Activated CD4-positive, alpha-beta memory T cell treated with anti-CD3 and anti-CD28 coated beads for 36 hours (primary cell): ENCODE measurements at regions not wholly inside any gene's neighbourhood (a gene's known extent, or its start where the extent isn't known, plus 50 kb on each side); places are given as distances from the start of the nearest gene placed in this dataset.
"Not testable (repeated sequence)": the region's sequence is repeated elsewhere in the genome, so short reads cannot be mapped to it uniquely, and the experiment has no call there.

Experiments
- CTCF ChIA-PET: fragments of 350-600 bp; sonication (Branson Sonifier 250); formaldehyde crosslinking; loops from one replicate; lab custom pipeline; 2021; ENCODE audit warnings: antibody characterized with exemption, inconsistent platforms; lab: Charles Lee
- POLR2A ChIA-PET: fragments of 350-600 bp; sonication (Branson Sonifier 250); formaldehyde crosslinking; loops from one replicate; lab custom pipeline; 2021; ENCODE audit warnings: antibody characterized with exemption; lab: Charles Lee
- DNase-seq: peaks from one replicate; pipeline ENCODE4 v3.0.0-alpha.2; 2020
- H3K27ac Mint-ChIP-seq: one replicate; pipeline ENCODE4 v1.8.0; 2021; ENCODE audit warnings: mixed read lengths
- H3K27me3 Mint-ChIP-seq: one replicate; pipeline ENCODE4 v1.8.0; 2021; ENCODE audit warnings: mixed read lengths
- H3K36me3 Mint-ChIP-seq: one replicate; pipeline ENCODE4 v1.8.0; 2021; ENCODE audit warnings: mixed read lengths
- H3K4me1 Mint-ChIP-seq: one replicate; pipeline ENCODE4 v1.8.0; 2021; ENCODE audit warnings: low read depth, mixed read lengths
- H3K4me3 Mint-ChIP-seq: one replicate; pipeline ENCODE4 v1.8.0; 2021; ENCODE audit warnings: mild to moderate bottlenecking, mixed read lengths
- H3K9me3 Mint-ChIP-seq: one replicate; pipeline ENCODE4 v1.8.0; 2021; ENCODE audit warnings: mixed read lengths
- intact Hi-C: fragments of 100-400 bp; cut with micrococcal nuclease; formaldehyde crosslinking; loops from one replicate; pipeline ENCODE4 v1.15.1; 2023

DNA sequence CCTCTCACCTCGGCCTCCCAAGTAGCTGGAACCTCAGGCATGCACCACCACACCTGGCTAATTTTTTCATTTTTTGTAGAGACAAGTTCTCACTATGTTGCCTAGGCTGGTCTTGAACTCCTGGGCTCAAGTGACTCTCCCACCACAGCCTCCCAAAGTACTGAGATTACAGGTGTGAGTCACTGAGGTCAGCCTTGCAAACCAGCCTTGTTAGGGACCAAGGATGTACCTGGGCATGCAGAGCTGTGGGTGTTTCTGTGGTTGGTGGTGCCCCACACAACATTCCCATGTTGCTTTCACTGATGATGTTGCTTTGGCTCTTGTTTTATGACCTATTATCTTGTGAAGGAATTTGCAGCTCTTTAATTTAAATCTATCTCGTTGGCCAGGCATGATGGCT, 54.8 kb downstream of the OTUD1 start:
- no peaks in the 10 kb centered on the region for H3K36me3 Mint-ChIP-seq
- ChIA-PET POLR2A (no interaction called here), CTCF (no interaction called here)
- H3K27ac Mint-ChIP-seq, result no peak overlapping the region
- H3K27me3 Mint-ChIP-seq, result peaks cover 2% of the 10 kb centered on the region
- peak; percentile 25 for DNase-seq
- H3K4me1 Mint-ChIP-seq, result no peaks in the 10 kb centered on the region
- H3K9me3 Mint-ChIP-seq, result peaks cover 2% of the 10 kb centered on the region
- intact Hi-C loops, result no loop called here
- no peak overlapping the region for H3K4me3 Mint-ChIP-seq

DNA sequence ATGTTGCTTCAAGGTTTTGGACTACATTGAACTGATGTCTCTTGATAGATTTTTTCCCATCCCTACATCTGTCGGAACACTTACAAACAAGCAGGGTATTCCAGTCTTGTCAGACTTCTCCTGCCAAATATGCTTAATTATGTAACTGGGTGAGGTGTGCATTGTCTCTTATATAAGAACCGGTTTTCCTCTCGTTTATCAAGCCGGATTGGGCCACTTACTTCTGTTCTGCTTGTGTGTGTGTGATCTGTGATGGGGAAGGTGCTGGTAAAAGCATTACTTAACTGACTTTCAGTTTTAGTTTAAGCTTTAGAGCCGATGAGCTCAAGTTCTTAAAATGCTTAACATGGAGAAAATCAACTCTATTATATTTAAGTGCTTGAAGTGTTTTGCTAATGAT, 57.9 kb downstream of the OTUD1 start:
- no peaks in the 10 kb centered on the region for H3K36me3 Mint-ChIP-seq
- H3K4me1 Mint-ChIP-seq, result no peaks in the 10 kb centered on the region
- H3K4me3 Mint-ChIP-seq, result no peak overlapping the region
- intact Hi-C loops, result no loop called here
- CTCF ChIA-PET, result no interaction called here
- H3K27ac Mint-ChIP-seq, result no peak overlapping the region
- H3K27me3 Mint-ChIP-seq, result peaks cover 4% of the 10 kb centered on the region
- POLR2A ChIA-PET, result no interaction called here
- DNase-seq, result no peak
- H3K9me3 Mint-ChIP-seq, result no peaks in the 10 kb centered on the region

DNA sequence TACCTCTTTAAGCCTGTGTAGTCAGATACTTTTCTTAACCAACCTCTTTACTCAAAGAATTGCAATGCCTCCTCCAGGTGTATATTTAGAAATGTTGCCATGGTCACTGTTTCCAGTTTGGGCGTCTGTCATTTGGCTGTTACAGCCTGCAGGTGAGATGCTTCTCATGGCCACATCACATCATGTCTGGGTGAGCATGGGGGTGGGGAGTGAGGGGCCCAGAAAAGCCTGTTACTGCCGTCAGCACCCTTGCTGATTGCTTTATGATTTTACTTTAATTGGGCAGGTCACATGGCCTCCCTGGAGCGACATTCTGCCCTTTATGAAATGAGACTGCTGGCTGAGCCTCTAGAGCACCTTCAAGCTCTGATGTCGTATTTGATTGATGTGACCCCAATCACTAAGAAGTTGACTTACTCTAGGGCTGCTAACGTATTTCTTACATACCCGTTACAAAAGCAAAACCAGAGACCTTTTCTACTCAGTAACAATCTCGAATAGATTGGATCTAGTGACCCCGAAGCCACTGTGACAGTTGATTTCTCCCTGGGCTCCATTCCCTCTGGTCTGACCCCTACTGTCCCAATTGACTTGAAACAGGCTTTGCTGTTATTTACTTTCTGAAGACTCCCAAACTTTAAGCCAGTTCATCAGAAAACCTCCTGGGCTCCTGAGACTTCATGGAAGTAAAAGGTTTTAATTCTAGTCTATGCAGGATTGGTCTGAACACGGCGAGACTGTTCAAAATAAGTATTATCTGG, 60.7 kb downstream of the OTUD1 start:
- ChIA-PET POLR2A (no interaction called here), CTCF (no interaction called here)
- Mint-ChIP-seq H3K4me3 (no peak overlapping the region), H3K27me3 (peaks cover 3% of the 10 kb centered on the region), H3K9me3 (no peaks in the 10 kb centered on the region), H3K36me3 (no peaks in the 10 kb centered on the region), H3K4me1 (no peaks in the 10 kb centered on the region), H3K27ac (no peak overlapping the region)
- no peak for DNase-seq
- intact Hi-C loops, result no loop called here

DNA sequence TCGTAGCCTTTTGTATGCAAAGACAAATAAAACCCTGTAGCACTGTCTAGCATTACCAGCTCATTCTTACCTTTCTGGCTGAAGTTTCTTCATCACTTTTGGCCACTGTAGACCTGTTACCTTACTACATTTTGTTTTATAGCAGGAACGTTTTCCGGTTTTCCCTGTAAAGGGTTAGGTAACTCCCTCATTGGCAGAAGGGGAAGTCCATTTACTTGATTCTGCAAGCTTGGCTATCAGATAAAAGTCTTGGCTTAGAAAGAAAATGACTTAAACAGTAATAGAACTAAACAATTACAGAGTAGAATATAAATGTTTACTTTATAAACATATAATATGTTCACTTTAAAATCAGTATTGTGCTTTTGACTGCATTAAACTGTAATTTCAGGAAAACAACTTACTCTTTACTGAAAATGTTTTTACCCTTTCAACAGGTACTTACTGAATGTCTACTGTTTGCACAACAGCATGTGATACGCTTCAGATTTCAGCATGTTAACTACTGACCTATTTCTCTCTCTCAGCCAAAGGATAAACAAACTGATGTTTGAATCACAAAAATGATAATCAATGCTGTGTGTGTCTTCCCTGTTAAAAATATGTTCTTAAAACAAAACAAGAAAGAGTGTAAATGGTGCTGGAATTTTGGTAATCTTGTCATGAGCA, 67.1 kb downstream of the OTUD1 start:
- CTCF ChIA-PET, result no interaction called here
- Mint-ChIP-seq H3K36me3 (no peaks in the 10 kb centered on the region), H3K9me3 (no peaks in the 10 kb centered on the region)

DNA sequence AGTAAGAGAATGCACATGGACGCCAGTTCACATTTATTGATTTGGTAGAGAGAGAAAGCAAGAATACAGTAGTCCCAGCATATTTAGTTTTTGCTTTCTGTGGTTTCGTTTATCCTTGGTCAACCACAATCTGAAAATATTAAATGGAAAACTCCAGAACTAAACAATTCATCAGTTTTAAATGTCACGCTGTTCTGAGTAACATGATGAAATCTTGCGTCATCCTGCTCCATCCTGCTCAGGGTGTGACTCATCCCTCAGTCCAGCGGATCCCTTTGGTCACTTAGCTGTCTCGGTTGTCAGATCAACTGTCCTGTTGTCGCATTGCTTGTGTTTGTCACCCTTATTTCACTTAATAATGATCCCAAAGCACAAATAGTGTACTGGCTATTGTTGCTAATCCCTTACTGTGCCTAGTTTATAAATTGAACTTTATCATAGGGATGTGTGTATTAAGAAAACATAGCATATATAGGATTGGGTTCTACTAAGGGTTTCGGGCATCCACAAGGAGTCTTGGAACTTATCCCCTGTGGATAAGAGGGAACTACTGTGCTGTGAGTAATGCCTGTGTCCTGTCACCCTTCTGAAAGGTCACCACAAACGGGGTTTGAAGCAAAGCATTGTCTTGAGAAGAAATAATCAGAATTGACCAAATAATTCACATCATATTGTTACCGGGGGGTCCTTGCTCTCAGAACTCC, 73.6 kb downstream of the OTUD1 start:
- Mint-ChIP-seq H3K27ac (no peak overlapping the region), H3K27me3 (peaks cover 25% of the 10 kb centered on the region), H3K36me3 (no peaks in the 10 kb centered on the region), H3K4me1 (peaks cover 14% of the 10 kb centered on the region), H3K9me3 (no peaks in the 10 kb centered on the region), H3K4me3 (no peak overlapping the region)
- POLR2A ChIA-PET, result no interaction called here
- CTCF ChIA-PET, result no interaction called here
- no peak for DNase-seq
- intact Hi-C loops, result no loop called here

More for the DNA sequence above, 67.1 kb downstream of the OTUD1 start:
- H3K27me3 Mint-ChIP-seq, result peaks cover 4% of the 10 kb centered on the region
- DNase-seq, result no peak
- H3K27ac Mint-ChIP-seq, result no peak overlapping the region
- no peak overlapping the region for H3K4me3 Mint-ChIP-seq
- no peaks in the 10 kb centered on the region for H3K4me1 Mint-ChIP-seq
- POLR2A ChIA-PET, result no interaction called here
- intact Hi-C loops, result no loop called here

DNA sequence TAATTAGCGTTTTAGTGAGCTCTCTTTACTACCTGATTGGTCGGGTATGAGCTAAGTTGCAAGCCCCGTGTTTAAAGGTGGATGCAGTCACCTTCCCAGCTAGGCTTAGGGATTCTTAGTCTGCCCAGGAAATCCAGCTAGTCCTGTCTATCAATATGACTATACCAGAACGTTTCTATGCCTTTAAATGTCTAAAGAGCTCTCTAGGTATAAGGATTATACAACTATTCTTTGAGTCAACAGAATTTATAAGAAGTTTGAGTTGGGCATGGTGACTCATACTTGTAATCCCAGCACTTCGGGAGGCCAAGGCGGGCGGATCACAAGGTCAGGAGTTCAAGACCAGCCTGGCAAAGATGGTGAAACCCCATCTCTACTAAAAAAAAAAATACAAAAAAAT, 74.7 kb downstream of the OTUD1 start:
- DNase-seq, H3K36me3 Mint-ChIP-seq, H3K4me3 Mint-ChIP-seq, POLR2A ChIA-PET, intact Hi-C loops, H3K27ac Mint-ChIP-seq, H3K9me3 Mint-ChIP-seq, CTCF ChIA-PET: not testable (repeated sequence)
- Mint-ChIP-seq H3K4me1 (peaks cover 14% of the 10 kb centered on the region), H3K27me3 (peaks cover 25% of the 10 kb centered on the region)

DNA sequence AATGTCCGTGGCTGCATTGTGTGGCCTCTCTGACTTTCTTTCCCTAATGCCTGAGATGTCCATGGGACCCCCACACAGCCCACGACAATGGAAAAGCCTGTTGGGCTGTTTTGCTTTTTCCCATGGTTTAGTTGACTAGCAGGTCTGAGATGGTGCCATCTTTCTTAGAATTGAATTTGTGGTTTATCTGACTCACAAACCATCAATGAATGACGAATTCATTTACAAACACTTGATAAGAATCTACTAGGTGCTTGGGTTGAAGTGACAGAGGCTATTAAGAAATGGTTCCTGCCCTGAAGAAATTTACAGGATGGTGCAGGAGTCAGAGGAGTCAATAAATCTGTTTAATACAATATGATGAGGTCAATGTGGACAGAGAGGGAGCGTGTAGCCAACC, 75.4 kb downstream of the OTUD1 start:
- intact Hi-C loops, result no loop called here
- Mint-ChIP-seq H3K27me3 (peaks cover 27% of the 10 kb centered on the region), H3K9me3 (no peaks in the 10 kb centered on the region), H3K4me1 (peaks cover 14% of the 10 kb centered on the region), H3K4me3 (no peak overlapping the region), H3K36me3 (no peaks in the 10 kb centered on the region), H3K27ac (no peak overlapping the region)
- CTCF ChIA-PET, result no interaction called here
- no peak for DNase-seq
- POLR2A ChIA-PET, result no interaction called here

DNA sequence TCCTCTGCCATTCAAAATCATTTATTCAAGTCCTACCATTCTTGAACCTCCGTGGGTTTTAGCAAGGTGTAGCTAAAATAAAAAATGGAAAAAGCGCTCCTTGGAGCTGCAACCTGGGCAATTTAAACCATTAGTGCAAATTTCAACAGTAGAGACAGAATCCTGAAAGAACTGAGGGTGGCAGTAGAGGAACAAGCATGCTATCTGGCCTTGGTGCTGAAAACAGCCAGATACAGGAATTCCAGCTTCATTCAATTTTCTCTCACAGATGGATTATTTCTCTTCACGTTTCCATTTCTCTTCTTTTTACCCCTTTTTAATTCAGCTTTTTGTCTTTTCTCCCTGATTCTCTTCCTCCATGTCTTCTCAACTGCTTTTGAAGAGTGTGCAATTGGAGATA, 77.7 kb downstream of the OTUD1 start:
- no peak overlapping the region for H3K4me3 Mint-ChIP-seq
- H3K27ac Mint-ChIP-seq, result no peak overlapping the region
- no peak for DNase-seq
- no peaks in the 10 kb centered on the region for H3K9me3 Mint-ChIP-seq
- CTCF ChIA-PET, result interaction anchor here (1.5 to 1.7 kb wide), 2 partner anchors 13 to 201 kb away, joined by 5 to 10 read pairs; no protein-coding TSS in a partner anchor
- peaks cover 32% of the 10 kb centered on the region for H3K27me3 Mint-ChIP-seq
- POLR2A ChIA-PET, result no interaction called here
- H3K36me3 Mint-ChIP-seq, result no peaks in the 10 kb centered on the region
- peaks cover 14% of the 10 kb centered on the region for H3K4me1 Mint-ChIP-seq
- intact Hi-C loops, result no loop called here

DNA sequence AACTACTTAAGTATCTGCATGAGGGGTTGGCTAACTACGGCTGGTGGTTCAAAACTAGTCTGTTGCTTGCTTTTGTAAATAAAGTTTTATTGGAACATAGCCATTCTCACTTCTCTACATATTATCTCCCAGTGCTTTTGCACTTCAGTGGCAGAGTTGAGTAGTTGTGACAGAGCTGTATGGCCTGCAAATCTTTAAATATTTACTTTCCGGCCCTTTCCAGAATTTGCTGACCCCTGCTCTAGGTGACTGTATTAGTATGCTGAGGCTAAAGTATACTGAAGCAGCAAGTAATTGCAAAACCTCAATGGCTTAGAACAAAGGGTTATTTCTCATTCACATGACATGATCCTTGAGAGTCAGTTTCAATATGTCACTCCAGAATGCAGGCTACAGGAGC, 78.3 kb downstream of the OTUD1 start:
- CTCF ChIA-PET, result interaction anchor here (1.7 kb wide), 1 partner anchor 12 kb away, joined by 5 read pairs; no protein-coding TSS in a partner anchor
- POLR2A ChIA-PET, result no interaction called here
- Mint-ChIP-seq H3K9me3 (no peaks in the 10 kb centered on the region), H3K36me3 (no peaks in the 10 kb centered on the region), H3K4me3 (no peak overlapping the region), H3K27ac (no peak overlapping the region), H3K4me1 (peaks cover 13% of the 10 kb centered on the region), H3K27me3 (peaks cover 31% of the 10 kb centered on the region)
- intact Hi-C loops, result no loop called here
- no peak for DNase-seq

DNA sequence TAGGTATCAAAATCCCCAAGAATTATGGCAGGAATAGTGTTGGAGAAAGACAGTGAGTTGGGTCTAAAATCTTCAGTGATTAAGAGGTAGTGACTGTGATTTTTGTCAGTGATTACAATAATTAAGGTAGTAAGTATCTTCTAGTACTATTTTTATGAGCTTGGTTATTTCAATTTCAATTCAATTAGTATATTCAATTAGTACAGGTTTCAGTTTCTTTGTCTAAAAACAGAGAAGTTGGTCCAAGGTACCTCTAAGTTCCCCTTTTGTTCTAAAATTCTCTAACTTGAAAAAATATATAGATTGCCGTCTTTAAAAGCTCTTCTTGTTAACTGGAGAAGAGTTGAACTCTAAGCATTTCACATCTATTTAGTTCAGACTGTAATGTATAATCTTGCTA, 82.9 kb downstream of the OTUD1 start:
- H3K4me1 Mint-ChIP-seq, result no peaks in the 10 kb centered on the region
- H3K27me3 Mint-ChIP-seq, result peaks cover 8% of the 10 kb centered on the region
- ChIA-PET CTCF (interaction anchor here (1.2 to 1.6 kb wide), 3 partner anchors 204 to 207 kb away, joined by 3 to 12 read pairs (median 4); no protein-coding TSS in a partner anchor), POLR2A (no interaction called here)
- H3K4me3 Mint-ChIP-seq, result no peak overlapping the region
- no peak for DNase-seq
- no peaks in the 10 kb centered on the region for H3K9me3 Mint-ChIP-seq
- no peak overlapping the region for H3K27ac Mint-ChIP-seq
- no peaks in the 10 kb centered on the region for H3K36me3 Mint-ChIP-seq
- intact Hi-C loops, result loop anchor here (5.0 to 10.0 kb wide), 2 partner anchors 79 to 367 kb away; no protein-coding TSS in a partner anchor

DNA sequence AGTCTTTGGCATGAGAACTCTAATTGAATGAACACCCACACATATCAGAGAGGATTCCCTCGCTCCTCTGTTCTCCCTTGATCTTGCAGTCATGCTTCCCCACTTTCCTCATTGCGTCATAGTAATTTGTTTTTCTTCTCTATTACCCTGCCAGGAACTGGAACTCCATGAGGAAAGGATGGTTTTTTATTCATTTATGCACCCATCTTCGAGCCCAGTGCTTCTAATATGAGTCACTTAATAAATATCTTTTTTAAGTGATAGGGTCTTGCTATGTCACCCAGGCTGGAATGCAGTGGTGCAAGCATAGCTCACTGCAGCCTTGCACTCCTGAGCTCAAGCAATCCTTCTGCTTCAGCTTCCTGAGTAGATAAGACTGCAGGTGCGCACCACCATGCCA, 83.5 kb downstream of the OTUD1 start:
- H3K4me1 Mint-ChIP-seq, result no peaks in the 10 kb centered on the region
- no peak overlapping the region for H3K27ac Mint-ChIP-seq
- POLR2A ChIA-PET, result no interaction called here
- CTCF ChIA-PET, result interaction anchor here (1.5 to 1.6 kb wide), 2 partner anchors 206 to 208 kb away, joined by 4 to 12 read pairs; no protein-coding TSS in a partner anchor
- intact Hi-C loops, result loop anchor here (5.0 to 10.0 kb wide), 2 partner anchors 80 to 368 kb away; no protein-coding TSS in a partner anchor
- peaks cover 7% of the 10 kb centered on the region for H3K27me3 Mint-ChIP-seq
- no peak overlapping the region for H3K4me3 Mint-ChIP-seq
- H3K36me3 Mint-ChIP-seq, result no peaks in the 10 kb centered on the region
- no peak for DNase-seq
- H3K9me3 Mint-ChIP-seq, result no peaks in the 10 kb centered on the region

DNA sequence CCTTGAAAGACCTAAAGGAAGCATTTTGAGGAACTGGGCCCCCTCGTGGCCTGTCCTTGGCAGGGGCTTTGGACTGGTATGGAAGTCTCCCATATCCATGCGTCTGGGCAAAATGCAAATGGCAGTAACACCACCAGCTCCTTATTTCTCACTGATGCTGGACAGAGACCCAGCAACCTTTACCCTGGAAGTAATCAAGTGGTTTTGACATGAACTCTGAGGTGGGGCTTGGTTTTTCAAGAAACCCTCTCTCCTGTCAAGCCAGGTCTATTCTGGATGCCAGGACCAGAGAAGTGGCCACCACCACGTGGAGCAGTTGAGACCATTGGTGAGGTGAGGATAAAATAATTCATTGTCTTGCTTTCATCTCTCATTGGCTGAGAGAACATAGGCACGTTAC, 84.4 kb downstream of the OTUD1 start:
- H3K4me3 Mint-ChIP-seq, result no peak overlapping the region
- peaks cover 7% of the 10 kb centered on the region for H3K27me3 Mint-ChIP-seq
- no peaks in the 10 kb centered on the region for H3K4me1 Mint-ChIP-seq
- intact Hi-C loops, result loop anchor here (5.0 to 10.0 kb wide), 2 partner anchors 81 to 368 kb away; no protein-coding TSS in a partner anchor
- H3K36me3 Mint-ChIP-seq, result no peaks in the 10 kb centered on the region
- ChIA-PET POLR2A (interaction anchor here (0.6 kb wide), 1 partner anchor 77 kb away, joined by 3 read pairs; no protein-coding TSS in a partner anchor), CTCF (interaction anchor here (1.2 kb wide), 1 partner anchor 230 kb away, joined by 3 read pairs; no protein-coding TSS in a partner anchor)
- H3K9me3 Mint-ChIP-seq, result no peaks in the 10 kb centered on the region
- DNase-seq, result no peak
- no peak overlapping the region for H3K27ac Mint-ChIP-seq
